ENCODE measurements at regions not wholly inside any gene's neighbourhood (a gene's known extent, or its start where the extent isn't known, plus 50 kb on each side); places are given as distances from the start of the nearest gene placed in this dataset.

- Mint-ChIP-seq H3K9me3 (peaks cover 0 to 5% (median 1%) of the 10 kb centered on the region in 7 donors), H3K27ac (no peak overlapping the region), H3K4me1 (no peaks in the 10 kb centered on the region), H3K4me3 (no peak overlapping the region), H3K36me3 (no peaks in the 10 kb centered on the region), H3K27me3 (ENCODE audit: low read depth in 3 of 3) (no peaks in the 10 kb centered on the region)
- Histone ChIP-seq H3K27me3 (ENCODE audit: control insufficient read depth in 2 of 2, insufficient read depth in 2 of 2, low read length in 2 of 2) (no peaks in the 10 kb centered on the region), H3K4me3 (replicated peaks in 1 of 3; ENCODE audit: low read depth in 2 of 3, low read length in 3 of 3) (no peak overlapping the region), H2AFZ (ENCODE audit: insufficient read depth, low read depth, low read length, poor library complexity, severe bottlenecking) (no peak overlapping the region), H3K4me1 (ENCODE audit: control insufficient read depth in 1 of 2, insufficient read depth in 2 of 2, low read length in 2 of 2) (no peaks in the 10 kb centered on the region), H3K9ac (ENCODE audit: insufficient read depth, low read length, poor library complexity, severe bottlenecking) (no peak overlapping the region), H3K27ac (ENCODE audit: low read depth in 1 of 2, low read length in 2 of 2) (no peak overlapping the region), H4K20me1 (ENCODE audit: insufficient read depth, low read length) (no peaks in the 10 kb centered on the region), H3K9me3 (replicated peaks in 1 of 2; ENCODE audit: control insufficient read depth in 1 of 2, insufficient read depth in 1 of 2, low read length in 2 of 2) (no peaks in the 10 kb centered on the region), H3K36me3 (replicated peaks in 1 of 2; ENCODE audit: control insufficient read depth in 1 of 2, insufficient read depth in 2 of 2, low read length in 2 of 2) (no peaks in the 10 kb centered on the region), H3K4me2 (replicated peaks; ENCODE audit: extremely low read depth, low read length, poor library complexity, severe bottlenecking) (no peak overlapping the region), H3K79me2 (ENCODE audit: insufficient read depth, low read length) (no peaks in the 10 kb centered on the region)
- DNase-seq: no peak
- intact Hi-C loops (cut with micrococcal nuclease): no loop called here
- TF ChIP-seq, protein P1, sequence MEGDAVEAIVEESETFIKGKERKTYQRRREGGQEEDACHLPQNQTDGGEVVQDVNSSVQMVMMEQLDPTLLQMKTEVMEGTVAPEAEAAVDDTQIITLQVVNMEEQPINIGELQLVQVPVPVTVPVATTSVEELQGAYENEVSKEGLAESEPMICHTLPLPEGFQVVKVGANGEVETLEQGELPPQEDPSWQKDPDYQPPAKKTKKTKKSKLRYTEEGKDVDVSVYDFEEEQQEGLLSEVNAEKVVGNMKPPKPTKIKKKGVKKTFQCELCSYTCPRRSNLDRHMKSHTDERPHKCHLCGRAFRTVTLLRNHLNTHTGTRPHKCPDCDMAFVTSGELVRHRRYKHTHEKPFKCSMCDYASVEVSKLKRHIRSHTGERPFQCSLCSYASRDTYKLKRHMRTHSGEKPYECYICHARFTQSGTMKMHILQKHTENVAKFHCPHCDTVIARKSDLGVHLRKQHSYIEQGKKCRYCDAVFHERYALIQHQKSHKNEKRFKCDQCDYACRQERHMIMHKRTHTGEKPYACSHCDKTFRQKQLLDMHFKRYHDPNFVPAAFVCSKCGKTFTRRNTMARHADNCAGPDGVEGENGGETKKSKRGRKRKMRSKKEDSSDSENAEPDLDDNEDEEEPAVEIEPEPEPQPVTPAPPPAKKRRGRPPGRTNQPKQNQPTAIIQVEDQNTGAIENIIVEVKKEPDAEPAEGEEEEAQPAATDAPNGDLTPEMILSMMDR (IDR thresholded peaks at IDR 0.05): no peak
- no CpG with 5 or more reads among the region's 1 CpG for WGBS (ENCODE audit: insufficient coverage)
These were observed 1082.6 kb upstream of the EPHA6 start for GRCh38 chr3:95731753-95732152.

- H3K4me2 ChIP-seq (replicated peaks; ENCODE audit: extremely low read depth, low read length, poor library complexity, severe bottlenecking): no peak overlapping the region
- H4K20me1 ChIP-seq (ENCODE audit: insufficient read depth, low read length): no peaks in the 10 kb centered on the region
- no peak overlapping the region for H2AFZ ChIP-seq (ENCODE audit: insufficient read depth, low read depth, low read length, poor library complexity, severe bottlenecking)
- Mint-ChIP-seq H3K4me1 (no peaks in the 10 kb centered on the region), H3K9me3 (peaks cover 0 to 5% (median 1%) of the 10 kb centered on the region in 7 donors), H3K4me3 (no peak overlapping the region), H3K27ac (no peak overlapping the region), H3K27me3 (ENCODE audit: low read depth in 3 of 3) (no peaks in the 10 kb centered on the region), H3K36me3 (no peaks in the 10 kb centered on the region)
- TF ChIP-seq, protein P1 (IDR thresholded peaks at IDR 0.05): no peak
- H3K9ac ChIP-seq (ENCODE audit: insufficient read depth, low read length, poor library complexity, severe bottlenecking): no peak overlapping the region
- H3K36me3 ChIP-seq (replicated peaks in 1 of 2; ENCODE audit: control insufficient read depth in 1 of 2, insufficient read depth in 2 of 2, low read length in 2 of 2): no peaks in the 10 kb centered on the region
- intact Hi-C loops (cut with micrococcal nuclease): no loop called here
- no peak overlapping the region for H3K4me3 ChIP-seq (replicated peaks in 1 of 3; ENCODE audit: low read depth in 2 of 3, low read length in 3 of 3)
- no peaks in the 10 kb centered on the region for H3K4me1 ChIP-seq (ENCODE audit: control insufficient read depth in 1 of 2, insufficient read depth in 2 of 2, low read length in 2 of 2)
- DNase-seq: no peak
- H3K27me3 ChIP-seq (ENCODE audit: control insufficient read depth in 2 of 2, insufficient read depth in 2 of 2, low read length in 2 of 2): no peaks in the 10 kb centered on the region
- no peaks in the 10 kb centered on the region for H3K79me2 ChIP-seq (ENCODE audit: insufficient read depth, low read length)
- WGBS (ENCODE audit: insufficient coverage): no CpG with 5 or more reads among the region's 1 CpG
- H3K27ac ChIP-seq (ENCODE audit: low read depth in 1 of 2, low read length in 2 of 2): no peak overlapping the region
- no peaks in the 10 kb centered on the region for H3K9me3 ChIP-seq (replicated peaks in 1 of 2; ENCODE audit: control insufficient read depth in 1 of 2, insufficient read depth in 1 of 2, low read length in 2 of 2)
These were observed 1081.1 kb upstream of the EPHA6 start for GRCh38 chr3:95733336-95733735.

Data from CD14-positive monocyte (primary cell).